SK-N-SH (cell line): ENCODE measurements at regions not wholly inside any gene's neighbourhood (a gene's known extent, or its start where the extent isn't known, plus 50 kb on each side); places are given as distances from the start of the nearest gene placed in this dataset.
A peak's percentile ranks its signal among the peaks of the same experiment; 100 is the strongest.

ENCODE experiments used
- CTCF ChIA-PET: fragments of 300-600, 350-600 bp; formaldehyde crosslinking; extraction: SDS; loops from one replicate; lab custom pipeline; 2021; lab: Yijun Ruan, JAX
- POLR2A ChIA-PET: fragments of 350-600 bp; sonication (Branson Sonifier 250); formaldehyde crosslinking; extraction: SDS; loops from one replicate; lab custom pipeline; 2020; ENCODE audit warnings: antibody characterized with exemption, inconsistent platforms; lab: Yijun Ruan, JAX
- DNase-seq: peaks from one replicate; pipeline ENCODE4 v3.0.0; 2012
- H2AFZ ChIP-seq: fragments of 200-600 bp; sonication (generic); 2 replicates; pipeline ENCODE4 v1.8.1; 2016; ENCODE audit warnings: antibody characterized with exemption, mild to moderate bottlenecking, low read depth
- H3F3A ChIP-seq: fragments of 200-600 bp; sonication (generic); replicated peaks from 2 replicates; pipeline ENCODE3; 2016; ENCODE audit warnings: antibody characterized with exemption, mild to moderate bottlenecking; ENCODE audit not compliant: insufficient read depth
- H3K27ac ChIP-seq, 2 experiments: fragments of 200-500 bp in 1 of 2; fragments of 200-600 bp in 1 of 2; sonication (Bioruptor generic) in 1 of 2; sonication (generic), shearing (Covaris generic) in 1 of 2; 2 replicates each; pipeline versions ENCODE4 v1.5.1 to v1.6.1; 2014 to 2016; ENCODE audit warnings: low read depth in 2 of 2, inconsistent platforms in 1 of 2, low read length in 1 of 2, mild to moderate bottlenecking in 1 of 2, mixed read lengths in 1 of 2
- H3K27me3 ChIP-seq: fragments of 200-600 bp; sonication (generic), shearing (Covaris generic); 2 replicates; pipeline ENCODE4 v1.6.1; 2016; ENCODE audit warnings: mixed run types; ENCODE audit not compliant: insufficient read depth
- H3K36me3 ChIP-seq, 2 experiments: fragments of 200-500 bp in 1 of 2; fragments of 200-600 bp in 1 of 2; sonication (Bioruptor generic) in 1 of 2; sonication (generic) in 1 of 2; replicated peaks in 1 of 2; 2 replicates each; pipeline versions ENCODE3 to v1.5.1; 2014 to 2016; ENCODE audit warnings: low read length in 1 of 2, mild to moderate bottlenecking in 1 of 2; ENCODE audit not compliant: insufficient read depth in 2 of 2, control insufficient read depth in 1 of 2
- H3K4me1 ChIP-seq, 2 experiments: fragments of 200-500 bp in 1 of 2; fragments of 200-600 bp in 1 of 2; sonication (Bioruptor generic) in 1 of 2; sonication (generic), shearing (Covaris generic) in 1 of 2; 2 replicates each; pipeline versions ENCODE4 v1.5.1 to v1.6.1; 2014 to 2016; ENCODE audit warnings: low read depth in 1 of 2, low read length in 1 of 2, mixed run types in 1 of 2; ENCODE audit not compliant: insufficient read depth in 2 of 2, control insufficient read depth in 1 of 2
- H3K4me2 ChIP-seq: fragments of 200-600 bp; sonication (generic), shearing (Covaris generic); 2 replicates; pipeline ENCODE4 v1.6.1; 2017; ENCODE audit warnings: mixed run types
- H3K4me3 ChIP-seq, 2 experiments: fragments of 200-500 bp in 1 of 2; fragments of 200-600 bp in 1 of 2; sonication (Bioruptor generic) in 1 of 2; sonication (generic), shearing (Covaris generic) in 1 of 2; 2 replicates each; pipeline versions ENCODE4 v1.5.1 to v1.8.1; 2014 to 2016; ENCODE audit warnings: low read depth in 2 of 2, inconsistent platforms in 1 of 2, low read length in 1 of 2, mild to moderate bottlenecking in 1 of 2, mixed read lengths in 1 of 2, moderate library complexity in 1 of 2
- H3K79me2 ChIP-seq: fragments of 200-600 bp; sonication (generic); 2 replicates; pipeline ENCODE4 v1.8.1; 2017; ENCODE audit warnings: mild to moderate bottlenecking; ENCODE audit not compliant: insufficient read depth
- H3K9ac ChIP-seq: fragments of 200-600 bp; sonication (generic); 2 replicates; pipeline ENCODE4 v1.6.1; 2017; ENCODE audit warnings: mixed run types
- H3K9me2 ChIP-seq: fragments of 200-600 bp; sonication (generic); 2 replicates; pipeline ENCODE4 v1.6.1; 2017; ENCODE audit warnings: mixed run types
- H3K9me3 ChIP-seq: fragments of 200-600 bp; sonication (generic); 2 replicates; pipeline ENCODE4 v1.6.1; 2017; ENCODE audit warnings: mixed run types, mild to moderate bottlenecking, moderate library complexity
- H4K20me1 ChIP-seq: fragments of 200-600 bp; sonication (generic); 2 replicates; pipeline ENCODE4 v1.6.1; 2017; ENCODE audit warnings: mild to moderate bottlenecking, mixed run types; ENCODE audit not compliant: insufficient read depth
- CTCF ChIP-seq: fragments of 200-600 bp; sonication (generic); IDR thresholded peaks from 2 replicates; pipeline ENCODE4 v1.6.1; 2017; ENCODE audit warnings: antibody characterized with exemption, mild to moderate bottlenecking, moderate library complexity
- EP300 ChIP-seq, 2 experiments: IDR thresholded peaks; 2 replicates each; pipeline versions ENCODE4 v1.4.0 to v1.6.1; 2012; ENCODE audit warnings: borderline replicate concordance in 1 of 2, low read depth in 1 of 2, low read length in 1 of 2
- FOSL2 ChIP-seq: IDR thresholded peaks from 2 replicates; pipeline ENCODE4 v1.4.0; 2012; ENCODE audit warnings: low read depth, mild to moderate bottlenecking, moderate library complexity, borderline replicate concordance
- FOXJ3 ChIP-seq: sonication (generic); formaldehyde crosslinking; IDR thresholded peaks from 2 replicates; pipeline ENCODE4 v1.5.1; 2020; ENCODE audit warnings: mild to moderate bottlenecking, missing genetic modification reagents
- GABPA ChIP-seq: IDR thresholded peaks from 2 replicates; pipeline ENCODE4 v1.4.0; 2012; ENCODE audit warnings: low read depth, mild to moderate bottlenecking
- IRF3 ChIP-seq: fragments of 150-350 bp; IDR thresholded peaks from 2 replicates; pipeline ENCODE4 v1.6.1; 2016; ENCODE audit warnings: mild to moderate bottlenecking, low read depth, low read length
- MAX ChIP-seq: IDR thresholded peaks from 2 replicates; pipeline ENCODE4 v1.4.0; 2012; ENCODE audit warnings: low read depth
- MEF2A ChIP-seq: IDR thresholded peaks from 2 replicates; pipeline ENCODE4 v1.4.0; 2012; ENCODE audit warnings: low read depth, borderline replicate concordance
- NFIC ChIP-seq: IDR thresholded peaks from 2 replicates; pipeline ENCODE4 v1.4.0; 2012; ENCODE audit warnings: borderline replicate concordance
- NRF1 ChIP-seq: IDR thresholded peaks from 2 replicates; pipeline ENCODE4 v1.6.1; 2012; ENCODE audit warnings: low read depth, mild to moderate bottlenecking, low read length
- POLR2AphosphoS5 ChIP-seq: IDR thresholded peaks from 2 replicates; pipeline ENCODE4 v1.6.1; 2012; ENCODE audit warnings: low read depth, low read length
- RAD21 ChIP-seq: IDR thresholded peaks from 2 replicates; pipeline ENCODE4 v1.6.1; 2012; ENCODE audit warnings: mild to moderate bottlenecking, low read length
- RFX5 ChIP-seq: IDR thresholded peaks from 2 replicates; pipeline ENCODE4 v1.6.1; 2012; ENCODE audit warnings: mild to moderate bottlenecking, improper control_type of control experiment, low read length
- SIN3A ChIP-seq: IDR thresholded peaks from 2 replicates; pipeline ENCODE4 v1.6.1; 2012; ENCODE audit warnings: low read depth, mild to moderate bottlenecking, low read length, moderate library complexity, borderline replicate concordance
- SMC3 ChIP-seq: IDR thresholded peaks from 2 replicates; pipeline ENCODE4 v1.6.1; 2012; ENCODE audit warnings: low read depth, low read length, improper control_type of control experiment
- TAF1 ChIP-seq: IDR thresholded peaks from 2 replicates; pipeline ENCODE4 v1.6.1; 2012; ENCODE audit warnings: low read depth, mild to moderate bottlenecking, low read length, moderate library complexity, borderline replicate concordance
- TCF12 ChIP-seq: IDR thresholded peaks from 2 replicates; pipeline ENCODE4 v1.4.0; 2012
- TEAD4 ChIP-seq: IDR thresholded peaks from 2 replicates; pipeline ENCODE4 v1.4.0; 2012; ENCODE audit warnings: mild to moderate bottlenecking, borderline replicate concordance; ENCODE audit not compliant: insufficient read depth
- USF1 ChIP-seq: IDR thresholded peaks from 2 replicates; pipeline ENCODE4 v1.4.0; 2012; ENCODE audit warnings: low read depth, borderline replicate concordance
- YY1 ChIP-seq: IDR thresholded peaks from 2 replicates; pipeline ENCODE4 v1.4.0; 2012; ENCODE audit warnings: low read depth, mild to moderate bottlenecking
- WGBS: methylation state at CpG from one replicate; pipeline ENCODE4 v1.1.6; 2017; ENCODE audit warnings: low lambda C conversion rate; 5-methylcytosine and 5-hydroxymethylcytosine counted together

- Histone ChIP-seq H3K4me3 (no peak overlapping the region), H3K4me1 (no peaks in the 10 kb centered on the region), H3F3A (no peaks in the 10 kb centered on the region), H4K20me1 (no peaks in the 10 kb centered on the region), H3K27me3 (no peaks in the 10 kb centered on the region), H3K27ac (no peak overlapping the region), H2AFZ (no peak overlapping the region), H3K9me3 (no peaks in the 10 kb centered on the region), H3K9ac (no peak overlapping the region), H3K4me2 (no peak overlapping the region), H3K79me2 (no peaks in the 10 kb centered on the region), H3K9me2 (no peaks in the 10 kb centered on the region), H3K36me3 (no peaks in the 10 kb centered on the region)
- ChIA-PET POLR2A (no interaction called here), CTCF (interaction anchor here (1.2 kb wide), 1 partner anchor 314 kb away, joined by 10 read pairs; no protein-coding TSS in a partner anchor)
- no peak for DNase-seq
- TF ChIP-seq MAX, result no peak
- no peak for TF ChIP-seq YY1
- no peak for TF ChIP-seq MEF2A
- TF ChIP-seq POLR2AphosphoS5, result no peak
- no peak for TF ChIP-seq TAF1
- TF ChIP-seq TCF12, result no peak
- TF ChIP-seq TEAD4, result no peak
- 72% methylated on average over 11 of the region's 11 CpGs for WGBS
Observed at GRCh38 chr17:71080937-71081336, 911.6 kb downstream of the KCNJ2 start.

GRCh38 chr17:71081666-71082065 lies 912.3 kb downstream of the KCNJ2 start:
- DNase-seq, result no peak
- Histone ChIP-seq H3K36me3 (no peaks in the 10 kb centered on the region), H3K27ac (no peak overlapping the region), H3K9ac (no peak overlapping the region), H4K20me1 (no peaks in the 10 kb centered on the region), H3K4me3 (no peak overlapping the region), H3K4me2 (no peak overlapping the region), H3K9me3 (no peaks in the 10 kb centered on the region), H3K27me3 (no peaks in the 10 kb centered on the region), H3K9me2 (no peaks in the 10 kb centered on the region), H3K4me1 (no peaks in the 10 kb centered on the region), H2AFZ (no peak overlapping the region), H3K79me2 (no peaks in the 10 kb centered on the region), H3F3A (no peaks in the 10 kb centered on the region)
- no peak for TF ChIP-seq GABPA
- TF ChIP-seq SIN3A, result no peak
- ChIA-PET CTCF (no interaction called here), POLR2A (no interaction called here)

GRCh38 chr17:71084219-71084618 lies 914.9 kb downstream of the KCNJ2 start:
- Histone ChIP-seq H3K4me3 (no peak overlapping the region; a peak in 1 of 4 replicates), H3K79me2 (no peaks in the 10 kb centered on the region), H3F3A (no peaks in the 10 kb centered on the region)
- POLR2A ChIA-PET, result no interaction called here
- peak; percentile 28 for DNase-seq
- TF ChIP-seq EP300 (IDR thresholded peaks at IDR 0.05; ENCODE audit: borderline replicate concordance in 1 of 2, low read depth in 1 of 2, low read length in 1 of 2) (no peak), NRF1 (no peak), SMC3 (peak; percentile 77), RFX5 (no peak), POLR2AphosphoS5 (no peak), CTCF (peak; percentile 67), RAD21 (peak; percentile 79), NFIC (no peak), MAX (no peak), IRF3 (no peak), FOSL2 (no peak), FOXJ3 (CRISPR knock-in tag) (no peak), USF1 (no peak)
- TF ChIP-seq, all 33 proteins: peak for 3
- CTCF ChIA-PET, result interaction anchor here (0.7 to 10.5 kb wide), 15 partner anchors 8 to 1456 kb away, joined by 3 to 80 read pairs (median 4); no protein-coding TSS in a partner anchor
- Histone ChIP-seq H3K9me3 (no peaks in the 10 kb centered on the region), H3K9ac (no peak overlapping the region), H4K20me1 (no peaks in the 10 kb centered on the region), H3K4me2 (no peak overlapping the region), H3K27me3 (no peaks in the 10 kb centered on the region), H2AFZ (no peak overlapping the region), H3K4me1 (no peaks in the 10 kb centered on the region), H3K27ac (no peak overlapping the region), H3K36me3 (no peaks in the 10 kb centered on the region), H3K9me2 (no peaks in the 10 kb centered on the region)
- 54% methylated on average over 5 of the region's 5 CpGs for WGBS
